Stomach (tissue), 4 donors: ENCODE measurements at regions not wholly inside any gene's neighbourhood (a gene's known extent, or its start where the extent isn't known, plus 50 kb on each side); places are given as distances from the start of the nearest gene placed in this dataset.

ENCODE experiments used
- POLR2A ChIP-seq, 4 donors: fragments of 450-650 bp; IDR thresholded peaks; one replicate each; pipeline ENCODE4 v1.6.1; 2016; ENCODE audit warnings: antibody characterized with exemption in 4 of 4, control low read depth in 2 of 4, mild to moderate bottlenecking in 1 of 4, moderate library complexity in 1 of 4
- TF ChIP-seq, protein P1 (sequence below), 7 experiments: fragments of 450-650 bp in 4 of 7; fragments of 200-600 bp in 3 of 7; sonication (generic) in 3 of 7; IDR thresholded peaks; one replicate each; pipeline ENCODE4 v1.5.1; 2016 to 2019; ENCODE audit warnings: antibody characterized with exemption in 7 of 7, control low read depth in 2 of 7, mild to moderate bottlenecking in 1 of 7

DNA sequence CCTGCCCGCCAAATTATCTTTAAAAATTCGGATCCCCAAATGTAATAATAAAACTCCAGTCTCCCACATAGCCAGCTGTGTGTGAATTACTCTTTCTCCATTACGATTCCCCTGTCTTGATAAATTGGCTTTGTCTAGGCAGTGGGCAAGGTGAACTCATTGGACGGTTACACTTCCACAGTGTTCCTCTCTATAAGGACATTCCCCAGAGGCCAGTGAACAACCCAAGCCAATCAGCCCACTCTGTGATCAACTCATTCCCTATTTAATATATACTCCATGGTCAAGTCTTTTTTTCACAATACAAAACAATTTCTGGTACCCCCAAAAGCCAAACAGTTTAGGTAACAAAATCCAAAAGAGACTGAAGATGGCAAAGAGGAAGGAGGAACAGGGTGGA is 90.5 kb upstream of the DAZL start:
- TF ChIP-seq, protein P1, sequence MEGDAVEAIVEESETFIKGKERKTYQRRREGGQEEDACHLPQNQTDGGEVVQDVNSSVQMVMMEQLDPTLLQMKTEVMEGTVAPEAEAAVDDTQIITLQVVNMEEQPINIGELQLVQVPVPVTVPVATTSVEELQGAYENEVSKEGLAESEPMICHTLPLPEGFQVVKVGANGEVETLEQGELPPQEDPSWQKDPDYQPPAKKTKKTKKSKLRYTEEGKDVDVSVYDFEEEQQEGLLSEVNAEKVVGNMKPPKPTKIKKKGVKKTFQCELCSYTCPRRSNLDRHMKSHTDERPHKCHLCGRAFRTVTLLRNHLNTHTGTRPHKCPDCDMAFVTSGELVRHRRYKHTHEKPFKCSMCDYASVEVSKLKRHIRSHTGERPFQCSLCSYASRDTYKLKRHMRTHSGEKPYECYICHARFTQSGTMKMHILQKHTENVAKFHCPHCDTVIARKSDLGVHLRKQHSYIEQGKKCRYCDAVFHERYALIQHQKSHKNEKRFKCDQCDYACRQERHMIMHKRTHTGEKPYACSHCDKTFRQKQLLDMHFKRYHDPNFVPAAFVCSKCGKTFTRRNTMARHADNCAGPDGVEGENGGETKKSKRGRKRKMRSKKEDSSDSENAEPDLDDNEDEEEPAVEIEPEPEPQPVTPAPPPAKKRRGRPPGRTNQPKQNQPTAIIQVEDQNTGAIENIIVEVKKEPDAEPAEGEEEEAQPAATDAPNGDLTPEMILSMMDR (IDR thresholded peaks at IDR 0.05), result no peak
- no peak for TF ChIP-seq POLR2A (IDR thresholded peaks at IDR 0.05)
